Stimulated activated CD4-positive, alpha-beta T cell treated with anti-CD3 and anti-CD28 coated beads, Interleukin-4, amount 100 ng/mL, for 48 hours (primary cell): ENCODE measurements at regions not wholly inside any gene's neighbourhood (a gene's known extent, or its start where the extent isn't known, plus 50 kb on each side); places are given as distances from the start of the nearest gene placed in this dataset.
"Not testable (repeated sequence)": the region's sequence is repeated elsewhere in the genome, so short reads cannot be mapped to it uniquely, and the experiment has no call there.

Experiments used
- DNase-seq, 2 donors: peaks; one replicate each; pipeline ENCODE4 v3.0.0-alpha.2; 2020; ENCODE audit warnings: low read depth in 2 of 2

- no peak for DNase-seq
Observed at GRCh38 chr20:56769921-56770600, 141.0 kb downstream of the TFAP2C start.

GRCh38 chr20:56773749-56774148, 144.6 kb downstream of the TFAP2C start:
- DNase-seq, result no peak

DNA sequence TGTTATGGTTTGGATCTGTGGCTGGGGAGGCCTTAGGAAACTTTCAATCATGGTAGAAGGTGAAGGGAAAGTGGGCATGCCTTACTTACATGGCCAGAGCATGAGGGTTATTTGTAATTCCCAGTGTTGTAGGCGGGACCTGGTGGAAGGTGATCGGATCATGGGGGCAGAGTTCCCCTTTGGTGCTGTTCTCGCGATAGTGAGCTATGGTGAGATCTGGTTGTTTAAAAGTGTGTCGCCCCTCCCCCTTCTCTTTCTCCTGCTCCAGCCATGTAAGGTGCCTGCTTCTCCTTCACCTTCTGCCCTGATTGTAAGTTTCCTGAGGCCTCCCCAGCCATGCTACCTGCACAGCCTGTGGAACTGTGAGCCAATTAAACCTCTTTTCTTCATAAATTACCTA, 145.8 kb downstream of the TFAP2C start:
- no peak for DNase-seq

DNA sequence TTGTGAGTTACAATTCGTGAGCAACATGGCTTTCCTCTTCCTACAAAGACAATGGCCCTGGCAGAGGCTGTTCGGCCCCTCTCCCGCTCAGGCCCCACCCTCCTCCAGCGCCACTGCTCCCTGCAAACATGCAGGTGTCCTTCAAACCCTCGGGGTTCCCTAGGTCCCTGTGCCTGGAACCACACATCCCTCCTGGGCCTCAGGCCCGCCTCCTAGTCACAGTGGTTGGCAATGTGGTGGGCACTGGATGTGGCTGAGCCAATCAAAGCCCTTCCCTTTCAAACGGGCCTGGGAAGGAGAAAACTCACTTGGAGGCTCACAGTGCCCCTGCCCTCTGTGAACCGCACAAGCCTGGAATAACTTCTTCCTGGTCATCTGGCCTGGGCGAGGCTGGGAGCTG, 147.2 kb downstream of the TFAP2C start:
- no peak for DNase-seq

- DNase-seq, result no peak
Observed at GRCh38 chr20:56778765-56779195, 149.7 kb downstream of the TFAP2C start.

GRCh38 chr20:56779452-56780143, 150.5 kb downstream of the TFAP2C start:
- no peak for DNase-seq

DNA sequence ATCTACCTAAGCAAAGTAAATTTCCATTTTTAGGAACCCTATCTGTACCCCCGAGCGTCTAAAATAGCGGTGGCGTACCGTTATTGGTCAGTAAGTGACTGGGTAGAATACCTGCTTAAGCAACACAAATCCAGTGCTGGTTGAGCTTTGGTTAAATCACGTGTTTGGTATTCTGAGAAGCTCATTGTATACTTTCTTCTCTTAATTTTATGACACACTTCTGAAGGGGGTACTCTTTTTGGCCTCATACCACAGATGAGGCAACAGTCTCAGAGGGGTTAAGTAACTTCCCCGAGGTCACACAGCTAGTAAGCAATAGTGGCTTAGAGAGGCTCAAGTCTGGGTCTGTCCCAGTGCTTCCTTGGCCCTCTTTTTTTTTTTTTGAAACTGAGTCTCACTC, 151.2 kb downstream of the TFAP2C start:
- no peak for DNase-seq

- no peak for DNase-seq
Observed at GRCh38 chr20:56781108-56781739, 152.1 kb downstream of the TFAP2C start.

- DNase-seq, result not testable (repeated sequence)
Observed at GRCh38 chr20:56781987-56782560, 153.0 kb downstream of the TFAP2C start.

DNA sequence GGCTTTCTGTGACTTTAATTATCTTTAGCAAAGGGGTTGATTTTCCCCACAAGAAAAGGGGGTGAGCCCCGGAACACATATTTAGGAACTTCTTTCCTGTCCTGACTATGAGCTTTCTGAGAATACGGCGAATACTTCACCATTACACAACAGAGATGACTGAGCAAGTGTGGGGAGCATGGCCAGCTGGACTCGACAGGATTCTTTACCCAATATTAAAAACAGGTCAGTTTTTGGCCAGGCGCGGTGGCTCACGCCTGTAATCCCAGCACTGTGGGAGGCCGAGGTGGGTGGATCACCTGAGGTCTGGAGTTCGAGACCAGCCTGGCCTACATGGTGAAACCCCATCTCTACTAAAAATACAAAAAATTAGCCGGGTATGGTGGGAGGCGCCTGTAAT, 153.7 kb downstream of the TFAP2C start:
- not testable (repeated sequence) for DNase-seq

- DNase-seq, result no peak
Observed at GRCh38 chr20:56783826-56784225, 154.7 kb downstream of the TFAP2C start.

DNA sequence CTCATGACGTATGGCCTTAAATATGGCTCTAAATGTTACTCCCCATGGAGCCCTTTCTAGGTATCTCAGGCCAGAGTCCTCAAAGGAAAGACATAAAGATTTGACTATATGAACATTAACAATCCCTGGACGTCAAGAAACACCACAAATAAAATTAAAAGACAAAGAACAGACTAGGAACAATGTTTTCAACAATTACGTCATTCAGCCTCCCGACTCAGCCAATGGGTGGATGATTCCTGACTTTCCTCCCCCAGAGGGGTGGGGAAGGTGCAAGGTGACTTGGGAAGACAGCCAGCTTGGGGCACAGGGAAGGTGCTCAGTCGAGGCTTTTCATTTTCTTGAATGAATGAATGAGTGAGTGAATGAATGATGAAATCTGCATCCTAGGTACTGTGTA, 157.4 kb downstream of the TFAP2C start:
- DNase-seq, result no peak

GRCh38 chr20:56788041-56788670, 159.1 kb downstream of the TFAP2C start:
- no peak for DNase-seq

DNA sequence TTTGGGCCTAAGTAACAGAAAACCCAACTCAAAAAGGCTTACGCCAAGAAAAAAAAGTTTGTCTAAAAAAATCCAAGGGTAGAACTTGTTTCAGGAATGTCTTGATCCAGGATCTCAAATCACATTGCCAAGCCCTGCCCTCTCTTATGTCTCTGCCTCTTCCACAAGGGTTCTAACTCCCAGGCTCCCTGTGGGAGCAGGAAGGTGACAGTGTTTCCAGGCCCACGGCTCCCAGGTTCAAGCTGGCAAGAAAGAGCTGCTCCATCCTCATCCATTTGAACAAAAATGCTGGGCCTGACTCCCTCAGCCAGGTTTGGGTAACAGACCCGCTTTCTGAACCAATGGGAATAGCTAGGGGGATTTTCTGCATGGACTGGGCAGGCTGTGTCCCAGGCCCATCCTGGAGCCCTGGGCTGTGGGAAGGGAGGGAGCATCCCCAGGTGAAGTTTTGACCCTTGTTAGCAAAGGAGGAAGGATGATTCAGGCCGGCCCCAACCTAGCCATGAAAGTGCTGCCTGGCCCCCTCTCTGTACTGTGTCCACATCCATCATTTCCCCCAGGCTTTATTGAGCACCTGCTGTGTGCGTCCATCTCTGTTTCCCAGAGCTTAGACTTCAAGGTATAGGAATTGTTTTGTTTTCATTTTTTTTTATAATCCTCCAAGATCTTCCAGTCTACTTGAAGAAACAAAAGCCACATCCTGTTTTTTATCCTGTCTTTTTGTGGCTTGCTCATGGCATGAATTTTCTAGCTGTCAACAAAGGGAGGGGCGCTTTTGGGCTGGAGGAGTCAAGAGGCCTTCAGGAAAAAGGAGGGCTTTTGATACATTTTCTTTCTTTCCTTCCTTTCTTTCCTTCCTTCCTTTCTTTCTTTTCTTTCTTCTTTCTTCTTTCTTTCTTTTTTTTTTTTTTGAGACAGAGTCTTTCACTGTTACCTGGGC, 159.8 kb downstream of the TFAP2C start:
- no peak for DNase-seq

GRCh38 chr20:56793916-56794315, 164.8 kb downstream of the TFAP2C start:
- DNase-seq, result no peak

DNA sequence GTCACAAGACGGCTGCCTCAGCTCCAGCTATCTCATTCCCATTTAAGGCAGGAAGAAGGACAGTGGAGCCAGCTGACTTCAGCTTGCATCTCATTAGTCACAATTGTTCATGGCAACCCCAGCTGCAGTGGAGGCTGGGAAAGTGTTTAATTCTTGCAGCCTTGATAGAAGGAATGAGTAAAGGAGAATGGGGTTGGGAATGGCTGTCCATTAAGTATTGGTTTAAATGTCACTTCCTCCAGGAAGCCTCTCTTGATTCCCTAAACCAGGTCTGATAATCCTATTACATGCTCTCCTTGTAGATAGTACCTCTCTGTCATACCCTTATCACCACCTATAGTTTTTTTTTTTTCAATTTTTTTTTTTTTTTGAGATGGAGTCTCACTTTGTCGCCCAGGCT, 166.4 kb downstream of the TFAP2C start:
- DNase-seq, result no peak

DNA sequence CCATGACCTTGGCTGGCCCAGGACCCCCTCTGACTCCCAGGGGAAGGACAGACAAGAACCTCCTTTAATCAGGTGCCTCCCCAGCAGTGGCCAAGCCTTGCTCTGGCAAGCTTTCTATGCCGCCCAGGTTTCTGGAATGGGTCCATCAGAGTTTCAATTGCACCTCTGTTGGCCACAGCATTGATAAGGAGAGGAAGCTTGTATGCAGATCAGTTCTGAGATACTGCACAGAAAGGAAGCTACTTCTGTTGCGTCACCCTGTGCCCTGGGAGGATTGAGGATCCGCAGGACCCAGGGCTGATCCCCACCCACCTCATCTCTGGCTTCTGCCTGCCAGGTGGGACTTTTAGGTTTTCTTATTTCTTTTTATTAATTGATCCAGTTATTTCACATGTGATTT, 167.2 kb downstream of the TFAP2C start:
- no peak for DNase-seq

DNA sequence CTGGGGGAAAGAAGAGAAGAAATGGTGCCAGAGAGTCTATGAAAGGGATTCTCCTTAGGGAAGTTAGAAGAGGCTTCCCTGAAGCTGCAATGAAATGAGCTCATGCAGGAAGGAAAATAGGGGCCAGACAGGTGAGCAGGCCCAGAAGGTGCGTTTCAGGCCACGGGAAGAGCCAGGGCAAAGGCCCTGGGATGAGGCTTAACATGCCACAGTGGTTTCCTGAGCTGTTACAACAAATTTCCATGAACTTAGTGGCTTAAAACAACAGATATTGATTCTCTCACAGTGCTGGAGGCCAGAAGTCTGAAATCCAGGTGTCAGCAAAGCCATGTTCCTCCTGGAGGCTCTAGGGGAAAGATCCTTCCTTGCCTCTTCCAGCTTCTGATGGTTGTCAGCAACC, 167.9 kb downstream of the TFAP2C start:
- no peak for DNase-seq

DNA sequence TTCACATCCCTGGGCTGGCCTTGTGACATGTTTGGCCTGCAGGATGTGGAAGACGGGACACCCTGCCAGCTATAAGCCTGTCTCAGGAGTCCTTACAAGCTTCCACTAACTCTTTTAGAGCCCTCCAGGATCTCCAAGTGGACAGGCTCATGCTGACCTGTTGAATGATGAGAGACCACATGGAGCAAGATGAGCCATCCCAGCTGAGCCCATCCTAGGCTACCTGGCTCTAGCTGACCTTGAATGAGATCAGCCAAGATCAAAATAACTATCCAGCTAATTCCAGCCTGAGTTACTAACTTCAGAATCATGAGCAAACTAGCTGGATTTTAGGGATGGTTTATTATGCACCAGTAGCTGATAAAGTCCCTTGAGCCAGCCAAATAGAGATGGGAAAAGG, 169.5 kb downstream of the TFAP2C start:
- no peak for DNase-seq

DNA sequence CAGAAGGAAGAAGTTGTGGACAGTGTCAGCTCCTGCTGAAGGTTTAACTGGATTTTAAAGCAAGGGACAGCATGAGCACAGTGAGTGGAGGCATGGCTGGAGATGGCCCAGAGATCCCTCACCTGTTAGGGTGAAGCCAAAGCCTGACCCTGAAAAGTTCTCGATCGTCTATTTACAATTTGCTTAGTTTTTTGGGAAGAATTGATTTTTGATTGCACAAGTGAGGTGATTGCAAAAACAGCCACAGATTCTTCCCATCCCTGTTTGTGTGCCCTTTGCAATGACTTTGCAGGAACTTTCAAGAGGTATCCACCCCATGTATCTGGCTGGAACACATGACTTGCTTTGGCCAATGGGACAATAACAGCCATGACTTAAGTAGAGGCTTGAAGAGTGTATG, 170.1 kb downstream of the TFAP2C start:
- DNase-seq, result no peak

GRCh38 chr20:56800088-56800487, 171.0 kb downstream of the TFAP2C start:
- DNase-seq, result no peak
